NCI-H82 (cell line): ENCODE measurements at regions not wholly inside any gene's neighbourhood (a gene's known extent, or its start where the extent isn't known, plus 50 kb on each side); places are given as distances from the start of the nearest gene placed in this dataset.
"Not testable (repeated sequence)": the region's sequence is repeated elsewhere in the genome, so short reads cannot be mapped to it uniquely, and the experiment has no call there.

ENCODE experiments used
- DNase-seq: peaks from one replicate; lab custom pipeline; 2025; lab: John Stamatoyannopoulos, UW

DNA sequence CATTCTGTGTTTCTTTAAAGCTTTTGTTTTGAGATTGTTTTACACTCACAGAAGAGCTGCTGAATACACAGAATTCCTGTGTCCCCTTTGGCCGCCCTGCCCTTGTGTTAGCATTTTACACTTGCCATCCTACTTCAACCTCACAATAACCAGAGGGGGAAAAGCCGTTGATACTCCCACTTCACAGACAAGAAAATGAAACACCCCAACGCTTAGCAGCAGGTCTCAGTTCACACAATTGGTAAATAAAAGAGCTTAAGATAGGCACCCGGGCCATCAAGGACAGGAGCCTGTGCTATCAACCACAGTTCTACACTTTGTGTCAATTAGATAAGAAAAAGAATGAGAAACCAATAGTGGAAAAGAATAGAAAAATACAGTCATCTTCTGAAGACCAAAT is 178.0 kb downstream of the SYK start:
- no peak for DNase-seq

DNA sequence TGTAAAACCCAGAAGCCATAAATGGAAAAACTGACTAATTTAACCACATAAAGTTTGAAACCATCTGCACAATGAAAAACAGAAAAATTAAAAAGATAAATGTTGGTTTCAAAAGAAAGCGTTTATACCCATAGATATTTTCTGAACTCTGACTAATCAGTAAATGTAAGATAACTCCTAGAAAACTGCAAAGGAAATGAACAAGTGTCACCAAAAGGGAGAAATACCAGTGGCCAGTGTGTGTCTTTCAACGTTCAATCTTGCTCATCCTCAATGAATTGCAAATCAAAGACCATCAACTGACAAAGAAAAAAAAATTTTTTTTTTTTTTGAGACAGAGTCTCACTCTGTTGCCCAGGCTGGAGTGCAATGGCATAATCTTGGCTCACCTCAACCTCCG is 180.1 kb downstream of the SYK start:
- no peak for DNase-seq

DNA sequence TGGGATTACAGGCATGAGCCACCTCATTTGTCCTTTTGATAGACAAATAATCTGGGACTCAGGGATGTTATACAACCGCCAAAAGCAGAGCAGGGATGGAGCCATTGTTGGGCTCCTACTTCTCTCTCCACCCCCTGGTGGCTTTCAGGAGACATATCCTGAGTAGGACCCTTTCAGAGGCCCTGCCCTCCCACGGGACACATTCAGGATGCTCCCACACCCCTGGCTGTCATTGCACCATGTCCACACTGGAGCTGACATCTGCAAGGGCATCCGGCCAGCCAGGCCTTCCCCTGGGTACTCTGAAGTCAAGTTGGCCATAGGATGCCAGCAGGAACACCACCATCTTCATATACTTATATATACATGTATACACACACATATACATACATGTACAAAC is 181.8 kb downstream of the SYK start:
- DNase-seq, result peak; percentile 4

DNA sequence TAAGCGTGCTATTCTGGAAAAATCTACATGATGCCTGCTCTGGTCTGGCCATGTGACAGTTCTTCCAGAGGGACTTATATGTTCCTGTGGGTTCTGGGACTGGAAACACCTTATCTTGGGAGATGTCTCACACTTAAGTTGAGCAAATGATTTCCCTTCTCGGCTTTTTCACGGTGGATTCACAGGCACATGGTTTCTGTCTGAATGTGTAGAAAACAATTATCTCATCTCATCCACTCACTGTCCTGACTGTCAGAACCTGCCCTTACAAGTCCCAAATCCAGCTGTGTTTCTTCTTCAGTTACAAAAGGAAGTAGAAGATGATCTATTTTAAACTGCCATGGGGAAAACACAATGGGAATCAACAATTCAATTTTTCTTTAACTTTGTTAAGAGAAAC is 184.0 kb downstream of the SYK start:
- DNase-seq, result no peak

DNA sequence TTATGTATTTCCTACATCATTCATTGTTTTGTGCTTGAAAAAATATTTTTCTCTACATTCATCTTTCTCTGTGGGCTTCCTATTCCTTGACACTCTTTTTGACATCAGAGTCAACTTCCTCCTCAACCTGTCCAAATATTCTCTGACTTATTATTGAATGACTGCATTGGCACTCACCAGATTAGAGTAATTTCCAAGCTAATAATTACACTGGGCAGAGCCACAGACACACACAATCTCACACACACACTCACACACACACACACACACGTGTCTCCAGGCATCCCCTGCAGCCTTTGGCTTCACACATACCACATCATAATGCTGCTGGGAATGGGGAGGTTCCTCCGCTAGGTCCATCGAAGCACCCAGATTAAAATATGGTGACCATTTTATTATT is 184.5 kb downstream of the SYK start:
- DNase-seq, result no peak

DNA sequence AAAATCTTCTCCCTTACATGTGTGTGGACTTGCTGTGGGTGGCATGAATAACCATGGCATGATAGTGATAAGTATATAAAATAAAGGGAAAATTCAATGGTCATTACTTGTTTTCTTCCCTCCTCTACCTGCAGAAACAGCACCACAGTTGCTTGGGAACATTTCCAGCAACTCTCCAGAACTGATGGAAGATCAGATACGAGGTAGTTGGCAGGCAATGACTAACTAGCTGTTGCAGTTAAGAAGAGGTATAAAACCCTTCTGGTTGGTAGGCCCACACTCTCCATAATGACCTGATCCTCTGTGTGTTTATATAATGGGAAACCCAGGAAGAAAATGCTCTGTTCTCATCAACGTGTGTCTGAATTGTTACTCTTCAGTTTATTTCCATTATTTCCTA is 185.9 kb downstream of the SYK start:
- no peak for DNase-seq

DNA sequence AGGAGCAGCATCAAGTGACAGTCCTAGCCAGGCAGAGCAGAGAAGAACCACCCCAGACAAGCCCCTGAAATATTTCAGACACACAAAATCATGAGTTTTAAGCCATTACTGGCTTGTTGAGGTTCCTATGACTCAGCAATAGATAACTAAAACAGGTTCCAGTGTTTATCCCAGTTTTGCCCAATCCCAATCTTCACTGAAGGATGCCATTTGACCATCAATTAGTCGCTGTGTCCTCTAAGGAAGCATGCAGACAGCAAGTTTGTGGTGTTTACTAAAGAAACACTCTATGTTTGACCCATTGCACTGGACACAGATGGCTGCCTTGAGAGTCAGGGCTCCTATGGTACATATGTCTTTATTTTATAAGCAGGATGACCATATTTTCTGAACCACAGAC is 186.7 kb downstream of the SYK start:
- no peak for DNase-seq

DNA sequence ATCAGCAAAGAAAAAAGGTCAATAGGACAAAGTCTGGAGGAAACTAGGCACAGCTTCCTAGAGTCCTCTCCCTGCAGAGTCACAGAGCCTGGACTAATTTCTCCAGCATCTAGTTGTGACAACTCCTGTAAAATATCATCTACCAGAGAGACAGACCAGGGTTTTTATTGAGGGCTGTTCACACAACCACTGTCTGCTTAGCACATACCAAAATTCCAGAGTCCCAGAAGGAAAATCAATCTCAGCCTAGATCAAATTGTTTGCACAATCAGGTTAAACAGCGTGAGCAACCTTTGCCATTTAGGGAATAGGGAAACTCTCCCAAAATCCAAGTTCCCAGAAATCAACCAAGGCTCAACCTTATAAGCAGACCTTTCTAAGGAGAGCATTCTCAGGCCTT is 190.3 kb downstream of the SYK start:
- no peak for DNase-seq

DNA sequence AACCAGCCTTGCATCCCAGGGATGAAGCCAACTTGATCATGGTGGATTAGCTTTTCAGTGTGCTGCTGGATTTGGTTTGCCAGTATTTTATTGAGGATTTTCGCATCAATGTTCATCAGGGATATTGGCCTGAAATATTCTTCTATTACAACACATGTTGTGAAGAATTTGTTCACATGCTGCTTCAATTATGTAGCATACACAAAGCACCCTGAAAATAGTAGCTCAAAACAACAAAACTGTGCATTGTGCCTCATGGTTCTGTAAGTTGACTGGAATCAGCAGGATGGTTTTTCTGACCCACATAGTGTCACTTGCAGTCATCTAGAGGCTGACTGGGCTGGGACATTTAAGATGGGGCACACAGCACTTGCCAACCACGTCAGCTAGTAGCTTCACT is 193.9 kb downstream of the SYK start:
- DNase-seq, result no peak

DNA sequence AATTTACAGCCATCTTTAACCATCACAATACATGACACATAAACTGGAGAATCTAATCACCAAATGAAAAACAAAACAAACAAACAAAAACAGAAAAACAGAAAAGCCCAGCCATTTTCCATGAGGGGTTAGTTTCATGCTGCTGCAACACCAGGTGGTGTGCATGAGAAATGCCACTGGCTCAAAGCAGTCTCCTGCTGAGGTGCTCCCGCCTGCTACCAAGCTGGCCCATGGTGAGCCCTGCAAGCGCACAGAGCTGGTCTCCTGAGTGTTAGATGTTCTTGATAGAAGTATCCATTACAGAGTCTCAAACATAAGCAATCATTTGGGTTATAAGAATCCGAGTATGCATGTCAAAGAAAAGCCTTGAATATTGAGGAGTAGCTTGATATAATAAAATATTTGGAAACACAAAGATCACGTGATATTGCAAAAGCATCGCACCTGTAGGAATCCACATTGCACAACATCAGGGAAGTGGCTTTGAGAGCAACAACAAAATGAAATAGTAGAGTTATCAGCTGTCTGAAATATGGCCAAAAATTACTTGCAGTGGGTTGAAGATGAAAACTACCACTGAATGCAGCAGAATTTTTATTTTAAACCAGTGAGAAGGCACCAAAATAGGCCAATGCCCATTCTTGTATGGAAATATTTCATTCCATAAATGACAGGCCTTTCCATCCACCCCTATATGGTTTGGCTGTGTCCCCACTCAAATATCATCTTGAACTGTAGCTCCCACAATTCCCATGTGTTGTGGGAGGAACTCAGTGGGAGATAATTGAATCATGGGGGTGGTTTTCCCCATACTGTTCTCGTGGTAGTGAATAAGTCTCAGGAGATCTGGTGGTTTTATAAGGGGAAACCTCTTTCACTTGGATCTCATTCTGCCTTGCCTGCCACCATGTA is 194.8 kb downstream of the SYK start:
- no peak for DNase-seq

DNA sequence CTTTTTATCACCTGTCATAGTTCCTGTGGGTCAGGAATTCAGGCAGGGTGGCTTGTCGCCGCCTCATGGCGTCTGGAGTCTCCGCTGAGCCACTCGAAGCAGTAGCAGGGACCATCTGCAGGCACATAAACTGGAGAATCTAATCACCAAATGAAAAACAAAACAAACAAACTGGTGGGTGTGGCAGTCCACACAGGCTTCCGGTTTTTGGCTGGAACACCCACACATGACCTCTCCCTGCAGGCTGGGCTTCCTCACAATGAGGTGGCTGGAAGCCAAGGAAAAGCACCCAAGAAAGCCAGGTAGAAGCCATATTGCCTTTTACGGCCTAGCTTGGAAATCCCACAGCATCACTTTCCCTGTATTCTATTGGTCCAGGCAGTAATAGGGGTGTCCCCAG is 197.0 kb downstream of the SYK start:
- DNase-seq, result no peak

DNA sequence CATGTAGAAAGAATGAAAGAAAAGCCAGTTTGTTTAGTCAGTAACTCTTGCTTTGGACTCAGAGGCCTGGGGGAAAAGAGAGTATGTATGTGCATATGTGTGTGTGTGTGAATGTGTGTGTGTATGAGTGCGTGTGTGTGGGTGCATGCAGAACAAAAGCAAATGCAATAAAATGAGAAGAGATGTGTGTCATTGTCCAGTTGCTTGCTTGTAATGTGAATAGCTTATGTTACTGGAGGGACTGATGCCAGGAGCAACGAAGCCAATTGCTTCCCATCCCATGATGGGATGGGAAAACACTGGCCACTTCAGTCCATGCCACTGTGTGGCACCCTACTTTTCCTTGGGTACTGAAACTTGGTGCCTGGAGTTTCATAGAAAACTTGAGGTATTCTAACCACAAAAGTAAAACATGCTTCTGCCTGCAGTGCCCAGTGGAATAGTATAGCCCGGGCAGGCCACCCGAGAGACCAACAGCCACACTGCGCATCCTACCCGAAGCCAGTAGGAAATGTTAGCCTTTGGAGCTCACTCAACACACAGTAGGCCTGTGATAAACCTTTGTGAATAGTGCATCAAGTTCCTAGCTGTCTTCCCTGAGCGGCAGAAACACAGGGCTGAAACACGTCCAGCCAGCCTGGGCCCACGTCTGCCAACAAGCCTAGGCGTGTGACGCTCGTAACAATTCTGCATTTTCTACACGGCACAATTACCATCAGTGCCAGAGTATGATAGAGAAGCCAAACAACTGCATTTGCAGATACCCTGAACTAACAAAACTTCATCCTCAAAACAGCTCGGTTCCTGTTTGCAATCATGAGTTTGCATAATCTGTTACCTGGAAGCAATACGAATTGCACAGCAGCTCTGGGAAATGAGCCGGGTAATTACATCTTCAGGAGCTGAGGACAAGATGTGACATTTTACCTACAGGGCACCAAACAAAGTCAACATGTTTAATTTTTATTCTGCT is 198.1 kb downstream of the SYK start:
- DNase-seq, result no peak

DNA sequence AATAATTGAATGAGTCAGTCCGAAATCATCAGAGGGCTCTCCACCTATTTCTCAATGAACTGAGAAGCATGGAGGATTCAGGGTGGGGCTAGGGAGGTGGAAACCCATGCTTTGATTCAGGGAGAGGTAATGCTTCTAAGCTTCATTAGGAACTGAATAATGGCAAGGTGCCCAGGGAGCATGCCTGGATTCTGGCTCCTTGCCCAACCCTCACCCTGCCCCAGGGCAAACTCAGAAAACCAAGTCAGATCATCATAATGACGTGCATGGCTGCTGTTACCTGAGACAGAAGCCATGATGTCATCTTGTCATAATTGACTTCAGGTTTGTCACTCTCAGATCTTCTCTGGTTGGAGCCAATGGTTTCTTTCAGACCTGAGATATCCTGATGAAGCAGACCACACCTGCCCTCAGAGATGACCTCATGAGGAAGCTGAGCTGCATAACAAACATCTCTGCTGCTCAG is 199.6 kb downstream of the SYK start:
- DNase-seq, result peak; percentile 1

DNA sequence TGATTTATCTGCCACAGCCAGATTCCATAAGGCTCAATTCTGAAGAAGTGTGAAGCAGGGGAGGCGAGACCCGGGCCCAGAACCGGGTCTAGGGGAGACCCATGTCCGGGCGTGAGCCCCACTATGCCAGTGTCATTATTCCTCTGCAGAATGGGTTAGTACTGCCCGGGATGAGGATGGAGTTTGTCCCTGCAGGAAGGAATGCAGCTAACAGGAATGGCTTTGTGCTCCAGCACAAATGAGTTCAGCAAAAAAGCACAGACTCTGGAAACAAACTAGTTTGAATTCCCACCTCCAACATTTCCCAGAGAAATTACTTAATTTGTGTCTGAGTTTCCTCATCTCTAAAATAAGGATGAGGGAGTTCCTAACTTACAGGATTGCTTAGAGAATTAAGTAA is 202.9 kb downstream of the SYK start:
- no peak for DNase-seq

DNA sequence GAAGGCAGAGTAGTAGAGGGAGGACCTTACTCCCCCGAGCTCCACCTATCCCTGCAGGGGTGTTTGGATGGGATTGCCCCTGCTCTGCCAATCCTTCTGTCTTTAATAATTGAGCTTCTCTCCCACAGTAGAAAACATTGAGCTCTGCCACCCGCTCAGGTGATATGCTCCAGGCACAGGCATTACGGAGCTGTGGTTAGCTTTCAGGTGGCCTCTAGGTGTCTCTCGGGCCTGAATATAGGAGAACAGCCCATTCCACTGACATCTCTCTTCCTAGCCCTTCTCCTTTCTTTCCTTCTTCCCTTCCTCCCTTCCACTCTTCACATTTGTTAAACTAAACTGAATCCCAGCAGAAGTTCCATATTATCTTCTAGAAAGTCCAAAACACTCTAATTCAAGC is 203.4 kb downstream of the SYK start:
- DNase-seq, result no peak

DNA sequence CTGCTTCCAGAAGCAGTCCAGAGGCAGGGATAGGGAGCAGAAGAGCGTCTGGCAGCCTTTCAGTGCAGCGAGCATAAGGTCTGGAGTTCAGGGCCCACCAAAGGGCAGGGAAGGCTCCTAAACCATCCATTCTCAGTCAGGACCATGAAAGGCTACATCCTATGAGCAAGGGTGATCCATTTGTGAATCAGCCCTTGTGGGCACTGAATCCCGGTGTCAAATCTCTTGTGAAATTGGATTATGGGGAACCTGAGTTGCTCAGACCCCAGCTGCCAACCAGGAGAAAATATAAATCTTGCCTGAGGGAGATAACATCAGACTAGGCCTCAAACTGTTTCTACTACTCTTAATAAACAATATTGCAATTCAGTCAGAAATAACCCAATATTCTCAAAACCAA is 204.4 kb downstream of the SYK start:
- peak; percentile 87 for DNase-seq

DNA sequence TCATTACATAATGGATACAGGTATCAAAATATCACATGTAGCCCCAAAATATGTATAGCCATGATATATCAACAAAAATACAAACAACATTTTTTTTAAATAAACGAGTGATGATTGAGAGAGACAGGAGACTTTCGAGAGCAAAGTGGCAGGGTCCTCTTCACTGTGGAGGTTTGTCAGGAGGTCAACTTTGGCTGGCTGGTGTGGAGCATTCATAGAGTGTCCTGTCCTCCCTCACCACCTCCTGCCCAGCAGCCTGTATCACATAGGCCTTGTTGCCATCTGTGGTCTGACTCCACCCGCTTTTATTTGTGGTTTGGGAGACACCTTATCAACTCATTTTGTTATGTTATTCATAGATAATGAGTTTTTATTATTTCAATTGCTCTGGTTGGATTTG is 206.9 kb downstream of the SYK start:
- DNase-seq, result no peak

DNA sequence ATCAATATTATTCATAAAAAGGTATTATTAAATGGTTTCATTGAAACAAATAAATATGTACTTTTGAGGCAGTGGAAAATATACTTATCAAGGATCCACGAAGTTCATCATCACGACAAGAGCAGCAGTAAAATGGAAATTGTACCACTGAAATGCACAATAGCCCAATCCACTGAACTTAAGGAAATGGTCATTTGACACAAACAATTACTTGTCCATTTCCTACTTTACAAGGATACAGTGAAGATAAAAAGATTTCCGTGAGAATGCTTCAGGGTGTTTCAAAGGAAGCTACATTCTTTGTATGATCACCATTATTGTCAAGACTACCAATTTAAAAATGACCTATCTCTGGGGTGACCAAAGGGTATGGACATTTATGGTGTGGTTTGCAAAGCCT is 210.3 kb downstream of the SYK start:
- DNase-seq, result no peak

DNA sequence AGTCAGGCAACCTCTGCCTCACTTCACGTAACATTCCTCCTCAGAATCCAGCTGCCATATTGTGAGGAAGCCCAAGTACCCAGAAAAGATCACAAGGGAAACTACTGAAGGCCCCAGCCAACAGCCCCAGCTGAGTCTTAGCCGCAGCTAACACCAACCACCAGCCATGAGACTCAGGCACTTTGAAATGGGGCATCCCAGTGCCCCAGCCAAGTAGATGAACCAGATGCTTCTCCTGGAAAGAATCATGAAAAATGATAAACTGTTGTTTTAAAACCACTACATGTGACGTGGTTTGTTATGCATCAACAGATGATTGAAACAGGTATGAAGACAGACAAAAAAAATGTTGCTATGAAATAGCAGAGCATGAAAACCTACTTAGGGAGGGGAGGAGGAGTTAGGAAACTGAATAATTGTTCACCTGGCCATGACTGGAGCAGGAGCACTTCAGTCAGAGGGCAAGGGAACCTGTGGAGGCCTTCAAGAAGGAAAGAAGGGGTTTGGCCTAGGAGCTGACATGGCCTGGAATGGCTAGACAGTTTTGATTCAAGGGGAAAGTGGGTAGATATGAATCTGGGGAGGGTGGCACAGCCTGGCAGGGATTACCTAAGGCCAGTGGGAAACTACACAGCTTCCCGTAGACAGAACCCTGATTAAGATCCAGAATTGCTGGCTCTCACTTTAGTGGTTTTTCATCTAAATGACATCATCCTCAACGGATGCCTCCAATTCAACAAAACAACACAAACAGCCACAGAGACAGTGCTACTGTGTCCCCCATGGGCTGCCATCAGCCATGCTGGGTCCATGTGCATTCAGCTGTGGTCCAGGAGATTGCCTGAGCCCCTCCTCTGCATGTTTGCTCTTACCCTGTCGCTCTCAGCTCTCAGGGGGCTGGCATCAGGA is 211.6 kb downstream of the SYK start:
- DNase-seq, result no peak

DNA sequence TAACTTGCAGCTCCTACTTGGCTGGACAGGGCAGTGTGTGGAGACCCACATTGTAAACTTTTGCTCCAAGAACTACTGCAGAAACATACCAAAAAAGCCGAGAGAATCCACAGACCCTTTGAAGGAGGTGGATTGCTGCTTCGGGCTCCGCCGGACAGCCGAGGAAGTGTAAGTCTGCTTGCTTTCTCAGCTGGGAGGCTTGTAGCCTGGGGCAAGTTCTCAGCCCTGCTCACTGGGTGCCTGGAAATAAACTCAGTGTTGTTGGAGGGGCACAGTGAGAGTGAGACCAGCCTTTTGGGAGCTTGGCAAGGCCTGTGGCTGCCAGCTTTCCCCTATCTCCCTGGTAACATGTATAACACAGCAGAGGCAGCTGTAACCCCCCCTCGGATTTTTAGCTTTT is 215.6 kb downstream of the SYK start:
- DNase-seq, result no peak

DNA sequence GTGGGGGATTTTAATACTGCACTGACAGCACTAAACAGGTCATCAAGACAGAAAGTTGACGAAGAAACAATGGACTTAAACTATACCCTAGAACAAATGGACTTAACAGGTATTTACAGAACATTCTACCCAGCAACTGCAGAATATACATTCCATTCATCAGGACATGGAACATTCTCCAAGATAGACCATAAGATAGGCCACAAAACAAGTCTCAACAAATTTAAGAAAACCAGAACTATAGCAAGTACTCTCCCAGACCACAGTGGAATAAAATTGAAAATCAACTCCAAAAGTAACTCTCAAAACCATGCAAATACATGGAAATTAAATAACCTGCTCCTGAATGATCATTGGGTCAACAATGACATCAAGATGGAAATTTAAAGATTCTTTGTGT is 218.3 kb downstream of the SYK start:
- not testable (repeated sequence) for DNase-seq

DNA sequence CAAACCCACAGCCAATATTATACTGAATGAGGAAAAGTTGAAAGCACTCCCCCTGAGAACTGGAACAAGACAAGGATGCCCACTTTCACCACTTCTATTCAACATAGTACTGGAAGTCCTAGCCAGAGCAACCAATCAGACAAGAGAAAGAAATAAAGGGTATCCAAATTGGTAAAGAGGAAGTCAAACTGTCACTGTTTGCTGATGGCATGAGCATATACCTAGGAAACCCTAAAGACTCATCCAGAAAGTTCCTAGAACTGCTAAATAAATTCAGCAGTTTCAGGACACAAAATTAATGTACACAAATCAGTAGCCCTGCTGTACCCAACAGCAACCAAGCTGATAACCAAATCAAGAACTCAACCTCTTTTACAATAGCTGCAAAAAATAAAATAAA is 220.0 kb downstream of the SYK start:
- DNase-seq, result not testable (repeated sequence)
